Umbilical cord (tissue), 1 donor: ENCODE measurements at regions not wholly inside any gene's neighbourhood (a gene's known extent, or its start where the extent isn't known, plus 50 kb on each side); places are given as distances from the start of the nearest gene placed in this dataset.
"Not testable (repeated sequence)": the region's sequence is repeated elsewhere in the genome, so short reads cannot be mapped to it uniquely, and the experiment has no call there.

Source experiments
- DNase-seq: peaks from one replicate; pipeline ENCODE4 v3.0.0-alpha.2; 2015; ENCODE audit warnings: low spot score

- DNase-seq, result no peak
Observed at GRCh38 chr5:36523926-36524325, 82.5 kb upstream of the SLC1A3 start.

GRCh38 chr5:36526537-36526936, 79.9 kb upstream of the SLC1A3 start:
- DNase-seq, result no peak

- no peak for DNase-seq
Observed at GRCh38 chr5:36528588-36528987, 77.8 kb upstream of the SLC1A3 start.

GRCh38 chr5:36529142-36529541, 77.3 kb upstream of the SLC1A3 start:
- no peak for DNase-seq

GRCh38 chr5:36530215-36530614, 76.2 kb upstream of the SLC1A3 start:
- DNase-seq, result peak; percentile 76

GRCh38 chr5:36531401-36531800, 75.0 kb upstream of the SLC1A3 start:
- no peak for DNase-seq

- DNase-seq, result no peak
Observed at GRCh38 chr5:36535378-36535777, 71.0 kb upstream of the SLC1A3 start.

- no peak for DNase-seq
Observed at GRCh38 chr5:36535859-36536615, 70.4 kb upstream of the SLC1A3 start.

- DNase-seq, result no peak
Observed at GRCh38 chr5:36536616-36537005, 69.8 kb upstream of the SLC1A3 start.

GRCh38 chr5:36537724-36538123, 68.7 kb upstream of the SLC1A3 start:
- DNase-seq, result peak; percentile 22

- no peak for DNase-seq
Observed at GRCh38 chr5:36552651-36553393, 53.6 kb upstream of the SLC1A3 start.

- not testable (repeated sequence) for DNase-seq
Observed at GRCh38 chr5:36555035-36555434, 51.4 kb upstream of the SLC1A3 start.
